ENCODE measurements at regions not wholly inside any gene's neighbourhood (a gene's known extent, or its start where the extent isn't known, plus 50 kb on each side); places are given as distances from the start of the nearest gene placed in this dataset.

GRCh38 chr12:24546084-24546483 lies 402.8 kb downstream of the BCAT1 start:
- Mint-ChIP-seq H3K27me3 (ENCODE audit: low read depth in 3 of 3) (peaks cover 0 to 5% (median 0%) of the 10 kb centered on the region in 3 donors), H3K4me3 (no peak overlapping the region), H3K4me1 (no peaks in the 10 kb centered on the region), H3K27ac (no peak overlapping the region), H3K36me3 (no peaks in the 10 kb centered on the region), H3K9me3 (peaks cover 0 to 4% (median 0%) of the 10 kb centered on the region in 6 donors)
- DNase-seq, result no peak

- H3K36me3 Mint-ChIP-seq, result no peaks in the 10 kb centered on the region
- H3K27me3 Mint-ChIP-seq (ENCODE audit: low read depth in 3 of 3), result peaks cover 0 to 1% (median 0%) of the 10 kb centered on the region in 3 donors
- no peak overlapping the region for H3K27ac Mint-ChIP-seq
- H3K4me3 Mint-ChIP-seq, result no peak overlapping the region
- peaks cover 0 to 4% (median 0%) of the 10 kb centered on the region in 6 donors for H3K9me3 Mint-ChIP-seq
- no peak for DNase-seq
- H3K4me1 Mint-ChIP-seq, result no peaks in the 10 kb centered on the region
These were observed 404.5 kb downstream of the BCAT1 start for GRCh38 chr12:24544368-24544767.

- Mint-ChIP-seq H3K27ac (no peak overlapping the region), H3K4me3 (no peak overlapping the region), H3K27me3 (ENCODE audit: low read depth in 3 of 3) (no peaks in the 10 kb centered on the region), H3K9me3 (peaks cover 0 to 4% (median 0%) of the 10 kb centered on the region in 6 donors), H3K4me1 (no peaks in the 10 kb centered on the region), H3K36me3 (no peaks in the 10 kb centered on the region)
- DNase-seq, result no peak
These were observed 407.6 kb downstream of the BCAT1 start for GRCh38 chr12:24541193-24541871.

GRCh38 chr12:24539646-24540045 lies 409.3 kb downstream of the BCAT1 start:
- Mint-ChIP-seq H3K36me3 (no peaks in the 10 kb centered on the region), H3K9me3 (peaks cover 0 to 4% (median 0%) of the 10 kb centered on the region in 6 donors), H3K27me3 (ENCODE audit: low read depth in 3 of 3) (no peaks in the 10 kb centered on the region), H3K4me1 (no peaks in the 10 kb centered on the region), H3K4me3 (no peak overlapping the region), H3K27ac (no peak overlapping the region)
- DNase-seq, result no peak

- Mint-ChIP-seq H3K4me1 (no peaks in the 10 kb centered on the region), H3K36me3 (no peaks in the 10 kb centered on the region), H3K27ac (no peak overlapping the region), H3K4me3 (no peak overlapping the region), H3K9me3 (peaks cover 0 to 4% (median 0%) of the 10 kb centered on the region in 6 donors), H3K27me3 (ENCODE audit: low read depth in 3 of 3) (no peaks in the 10 kb centered on the region)
- no peak for DNase-seq
These were observed 411.6 kb downstream of the BCAT1 start for GRCh38 chr12:24537083-24537860.

- Mint-ChIP-seq H3K27ac (no peak overlapping the region), H3K27me3 (ENCODE audit: low read depth in 3 of 3) (no peaks in the 10 kb centered on the region), H3K36me3 (no peaks in the 10 kb centered on the region), H3K4me3 (no peak overlapping the region), H3K4me1 (no peaks in the 10 kb centered on the region), H3K9me3 (no peaks in the 10 kb centered on the region)
- DNase-seq, result no peak
These were observed 413.4 kb downstream of the BCAT1 start for GRCh38 chr12:24535334-24536069.

- H3K27me3 Mint-ChIP-seq (ENCODE audit: low read depth in 3 of 3), result no peaks in the 10 kb centered on the region
- no peaks in the 10 kb centered on the region for H3K9me3 Mint-ChIP-seq
- H3K4me3 Mint-ChIP-seq, result no peak overlapping the region
- DNase-seq, result no peak
- no peaks in the 10 kb centered on the region for H3K36me3 Mint-ChIP-seq
- H3K27ac Mint-ChIP-seq, result no peak overlapping the region
- no peaks in the 10 kb centered on the region for H3K4me1 Mint-ChIP-seq
These were observed 414.3 kb downstream of the BCAT1 start for GRCh38 chr12:24534622-24535021.

- H3K27ac Mint-ChIP-seq, result no peak overlapping the region
- DNase-seq, result no peak
- H3K4me1 Mint-ChIP-seq, result no peaks in the 10 kb centered on the region
- no peaks in the 10 kb centered on the region for H3K36me3 Mint-ChIP-seq
- no peaks in the 10 kb centered on the region for H3K27me3 Mint-ChIP-seq (ENCODE audit: low read depth in 3 of 3)
- H3K4me3 Mint-ChIP-seq, result no peak overlapping the region
- peaks cover 0 to 1% (median 0%) of the 10 kb centered on the region in 6 donors for H3K9me3 Mint-ChIP-seq
These were observed 415.1 kb downstream of the BCAT1 start for GRCh38 chr12:24533716-24534352.

- Mint-ChIP-seq H3K27ac (no peak overlapping the region), H3K36me3 (no peaks in the 10 kb centered on the region), H3K27me3 (ENCODE audit: low read depth in 3 of 3) (no peaks in the 10 kb centered on the region), H3K9me3 (peaks cover 0 to 3% (median 0%) of the 10 kb centered on the region in 6 donors), H3K4me1 (no peaks in the 10 kb centered on the region), H3K4me3 (no peak overlapping the region)
- no peak for DNase-seq
These were observed 418.2 kb downstream of the BCAT1 start for GRCh38 chr12:24530689-24531088.

- H3K9me3 Mint-ChIP-seq, result peaks cover 0 to 12% (median 2%) of the 10 kb centered on the region in 6 donors
- no peaks in the 10 kb centered on the region for H3K4me1 Mint-ChIP-seq
- no peaks in the 10 kb centered on the region for H3K36me3 Mint-ChIP-seq
- DNase-seq, result no peak
- H3K27ac Mint-ChIP-seq, result no peak overlapping the region
- no peak overlapping the region for H3K4me3 Mint-ChIP-seq
- peaks cover 0 to 2% (median 0%) of the 10 kb centered on the region in 3 donors for H3K27me3 Mint-ChIP-seq (ENCODE audit: low read depth in 3 of 3)
These were observed 421.8 kb downstream of the BCAT1 start for GRCh38 chr12:24527102-24527501.

GRCh38 chr12:24522736-24523135 lies 426.2 kb downstream of the BCAT1 start:
- Mint-ChIP-seq H3K27ac (no peak overlapping the region), H3K36me3 (peaks cover 0 to 11% (median 4%) of the 10 kb centered on the region in 3 donors), H3K9me3 (peaks cover 16 to 34% (median 20%) of the 10 kb centered on the region in 6 donors), H3K4me1 (no peaks in the 10 kb centered on the region), H3K27me3 (ENCODE audit: low read depth in 3 of 3) (peaks cover 0 to 2% (median 0%) of the 10 kb centered on the region in 3 donors), H3K4me3 (no peak overlapping the region)
- DNase-seq, result no peak

GRCh38 chr12:24519759-24520158 lies 429.1 kb downstream of the BCAT1 start:
- DNase-seq, result no peak
- Mint-ChIP-seq H3K9me3 (peaks cover 17 to 40% (median 25%) of the 10 kb centered on the region in 6 donors), H3K27ac (no peak overlapping the region)

GRCh38 chr12:24517000-24517399 lies 431.9 kb downstream of the BCAT1 start:
- Mint-ChIP-seq H3K36me3 (peaks cover 0 to 15% (median 4%) of the 10 kb centered on the region in 3 donors), H3K4me3 (no peak overlapping the region), H3K9me3 (peaks cover 14 to 35% (median 20%) of the 10 kb centered on the region in 6 donors), H3K4me1 (no peaks in the 10 kb centered on the region), H3K27ac (no peak overlapping the region), H3K27me3 (ENCODE audit: low read depth in 3 of 3) (peaks cover 0 to 2% (median 2%) of the 10 kb centered on the region in 3 donors)
- no peak for DNase-seq

More at GRCh38 chr12:24519759-24520158, 429.1 kb downstream of the BCAT1 start:
- no peak overlapping the region for H3K4me3 Mint-ChIP-seq
- H3K36me3 Mint-ChIP-seq, result peaks cover 0 to 15% (median 4%) of the 10 kb centered on the region in 3 donors
- no peaks in the 10 kb centered on the region for H3K4me1 Mint-ChIP-seq
- H3K27me3 Mint-ChIP-seq (ENCODE audit: low read depth in 3 of 3), result peaks cover 0 to 2% (median 0%) of the 10 kb centered on the region in 3 donors

Data from immature natural killer cell (primary cell).